ENCODE measurements at regions not wholly inside any gene's neighbourhood (a gene's known extent, or its start where the extent isn't known, plus 50 kb on each side); places are given as distances from the start of the nearest gene placed in this dataset.

DNA sequence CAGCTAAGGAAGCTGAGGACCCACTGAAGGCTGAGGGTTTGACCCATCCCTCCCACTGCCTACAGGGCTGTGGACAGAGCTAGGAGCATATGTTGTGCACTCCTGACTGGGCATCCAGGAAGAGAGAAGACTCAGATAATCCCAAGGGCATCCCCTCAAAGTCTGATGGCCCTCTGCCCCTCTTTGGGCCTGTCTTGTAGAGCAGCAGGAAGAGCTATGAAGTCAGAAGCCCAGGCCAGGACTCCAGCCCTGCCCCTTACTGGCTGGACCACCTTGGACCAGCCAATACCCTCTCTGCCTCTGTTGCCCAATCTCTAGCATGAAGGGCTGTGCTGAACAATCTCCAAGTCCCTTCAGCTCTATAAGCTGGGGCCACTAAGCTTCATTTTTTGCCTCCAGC is 210.8 kb downstream of the RPLP1 start:
- FAIRE-seq = no peak
- dilution Hi-C loops (cut with MboI; ENCODE audit: extremely low pct_ligation_motif_present, low sequenced_read_pairs) = no loop called here
- H3K27me3 ChIP-seq (ENCODE audit: control insufficient read depth, extremely low read depth, insufficient read depth, low read length) = peaks cover 54% of the 10 kb centered on the region

DNA sequence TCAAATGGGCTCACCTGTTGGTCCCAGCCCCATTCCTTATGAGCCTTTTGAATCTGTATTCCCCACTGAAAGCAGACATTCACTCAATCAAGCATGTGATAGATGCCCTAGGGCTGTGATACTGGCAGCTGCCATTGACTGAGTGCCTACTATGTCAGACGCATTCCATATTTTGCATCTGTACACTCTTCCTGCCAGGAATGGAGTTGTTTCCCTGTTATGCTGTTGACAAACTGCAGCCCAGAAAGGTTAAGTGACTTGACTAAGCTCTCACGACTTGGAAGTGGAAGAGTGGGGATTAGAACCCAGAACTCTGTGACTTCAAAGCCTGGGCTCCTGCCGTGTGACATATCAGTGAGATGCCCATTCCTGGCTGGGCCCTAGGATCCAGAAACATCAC is 211.4 kb downstream of the RPLP1 start:
- FAIRE-seq (no peak), DNase-seq (ENCODE audit: low read depth, low spot score) (no peak)
- peaks cover 58% of the 10 kb centered on the region for H3K27me3 ChIP-seq (ENCODE audit: control insufficient read depth, extremely low read depth, insufficient read depth, low read length)
- H3K9ac ChIP-seq (ENCODE audit: control insufficient read depth, extremely low read depth, insufficient read depth, low read length) = no peak overlapping the region
- H4K20me1 ChIP-seq (ENCODE audit: control insufficient read depth, extremely low read depth, insufficient read depth, low read length) = no peaks in the 10 kb centered on the region
- no peaks in the 10 kb centered on the region for H3K36me3 ChIP-seq (ENCODE audit: control insufficient read depth in 2 of 2, extremely low read depth in 1 of 2, insufficient read depth in 2 of 2, low read length in 2 of 2)
- H3K9me1 ChIP-seq (ENCODE audit: control insufficient read depth, extremely low read depth, insufficient read depth, low read length) = no peaks in the 10 kb centered on the region
- no peaks in the 10 kb centered on the region for H3K4me1 ChIP-seq (ENCODE audit: control insufficient read depth, extremely low read depth, insufficient read depth, low read length)
- H3K4me2 ChIP-seq (ENCODE audit: control insufficient read depth, extremely low read depth, insufficient read depth, low read depth, low read length) = no peak overlapping the region
- H3K4me3 ChIP-seq (ENCODE audit: control insufficient read depth in 2 of 3, extremely low read depth in 1 of 3, insufficient read depth in 2 of 3, low read depth in 1 of 3, low read length in 3 of 3) = no peak overlapping the region
- dilution Hi-C loops (cut with MboI; ENCODE audit: extremely low pct_ligation_motif_present, low sequenced_read_pairs) = no loop called here
- H3K27ac ChIP-seq (ENCODE audit: control insufficient read depth, insufficient read depth, low read length) = no peak overlapping the region
- TF ChIP-seq, protein P1, sequence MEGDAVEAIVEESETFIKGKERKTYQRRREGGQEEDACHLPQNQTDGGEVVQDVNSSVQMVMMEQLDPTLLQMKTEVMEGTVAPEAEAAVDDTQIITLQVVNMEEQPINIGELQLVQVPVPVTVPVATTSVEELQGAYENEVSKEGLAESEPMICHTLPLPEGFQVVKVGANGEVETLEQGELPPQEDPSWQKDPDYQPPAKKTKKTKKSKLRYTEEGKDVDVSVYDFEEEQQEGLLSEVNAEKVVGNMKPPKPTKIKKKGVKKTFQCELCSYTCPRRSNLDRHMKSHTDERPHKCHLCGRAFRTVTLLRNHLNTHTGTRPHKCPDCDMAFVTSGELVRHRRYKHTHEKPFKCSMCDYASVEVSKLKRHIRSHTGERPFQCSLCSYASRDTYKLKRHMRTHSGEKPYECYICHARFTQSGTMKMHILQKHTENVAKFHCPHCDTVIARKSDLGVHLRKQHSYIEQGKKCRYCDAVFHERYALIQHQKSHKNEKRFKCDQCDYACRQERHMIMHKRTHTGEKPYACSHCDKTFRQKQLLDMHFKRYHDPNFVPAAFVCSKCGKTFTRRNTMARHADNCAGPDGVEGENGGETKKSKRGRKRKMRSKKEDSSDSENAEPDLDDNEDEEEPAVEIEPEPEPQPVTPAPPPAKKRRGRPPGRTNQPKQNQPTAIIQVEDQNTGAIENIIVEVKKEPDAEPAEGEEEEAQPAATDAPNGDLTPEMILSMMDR (optimal IDR thresholded peaks at IDR 0.05 in 1 of 3, IDR thresholded peaks at IDR 0.05 in 1 of 3, conservative IDR thresholded peaks at IDR 0.05 in 1 of 3; ENCODE audit: extremely low read depth in 1 of 3, insufficient read depth in 2 of 3, low read length in 3 of 3) = no peak
- no peak for TF ChIP-seq EZH2 (IDR thresholded peaks at IDR 0.05; ENCODE audit: low read length)
- no peaks in the 10 kb centered on the region for H3K9me3 ChIP-seq (ENCODE audit: control insufficient read depth, low read depth, low read length)
- no peak overlapping the region for H2AFZ ChIP-seq (ENCODE audit: control insufficient read depth, low read length)
- no peaks in the 10 kb centered on the region for H3K79me2 ChIP-seq (ENCODE audit: control insufficient read depth, insufficient read depth, low read length)

More for the DNA sequence above, 210.8 kb downstream of the RPLP1 start:
- no peaks in the 10 kb centered on the region for H3K79me2 ChIP-seq (ENCODE audit: control insufficient read depth, insufficient read depth, low read length)
- H3K9me3 ChIP-seq (ENCODE audit: control insufficient read depth, low read depth, low read length) = no peaks in the 10 kb centered on the region
- no peak for TF ChIP-seq EZH2 (IDR thresholded peaks at IDR 0.05; ENCODE audit: low read length)
- TF ChIP-seq, protein P1 (optimal IDR thresholded peaks at IDR 0.05 in 1 of 3, IDR thresholded peaks at IDR 0.05 in 1 of 3, conservative IDR thresholded peaks at IDR 0.05 in 1 of 3; ENCODE audit: extremely low read depth in 1 of 3, insufficient read depth in 2 of 3, low read length in 3 of 3) = no peak
- DNase-seq (ENCODE audit: low read depth, low spot score) = no peak
- H3K9ac ChIP-seq (ENCODE audit: control insufficient read depth, extremely low read depth, insufficient read depth, low read length) = no peak overlapping the region
- no peak overlapping the region for H2AFZ ChIP-seq (ENCODE audit: control insufficient read depth, low read length)
- no peak overlapping the region for H3K4me3 ChIP-seq (ENCODE audit: control insufficient read depth in 2 of 3, extremely low read depth in 1 of 3, insufficient read depth in 2 of 3, low read depth in 1 of 3, low read length in 3 of 3)
- H3K4me1 ChIP-seq (ENCODE audit: control insufficient read depth, extremely low read depth, insufficient read depth, low read length) = no peaks in the 10 kb centered on the region
- no peaks in the 10 kb centered on the region for H4K20me1 ChIP-seq (ENCODE audit: control insufficient read depth, extremely low read depth, insufficient read depth, low read length)
- H3K4me2 ChIP-seq (ENCODE audit: control insufficient read depth, extremely low read depth, insufficient read depth, low read depth, low read length) = no peak overlapping the region
- no peaks in the 10 kb centered on the region for H3K36me3 ChIP-seq (ENCODE audit: control insufficient read depth in 2 of 2, extremely low read depth in 1 of 2, insufficient read depth in 2 of 2, low read length in 2 of 2)
- H3K27ac ChIP-seq (ENCODE audit: control insufficient read depth, insufficient read depth, low read length) = no peak overlapping the region
- no peaks in the 10 kb centered on the region for H3K9me1 ChIP-seq (ENCODE audit: control insufficient read depth, extremely low read depth, insufficient read depth, low read length)

All from keratinocyte (primary cell).